Neural progenitor cell (in vitro differentiated cells): ENCODE measurements at regions not wholly inside any gene's neighbourhood (a gene's known extent, or its start where the extent isn't known, plus 50 kb on each side); places are given as distances from the start of the nearest gene placed in this dataset.

Source experiments
- DNase-seq: peaks from one replicate; pipeline ENCODE4 v3.0.0-alpha.2; 2016; ENCODE audit warnings: low spot score
- H2AFZ ChIP-seq: fragments of 200-600 bp; sonication (generic); replicated peaks from 2 replicates; pipeline ENCODE4 v1.6.1; 2016; ENCODE audit warnings: antibody characterized with exemption
- H3F3A ChIP-seq: fragments of 200-600 bp; sonication (generic); 2 replicates; pipeline ENCODE4 v1.6.1; 2016; ENCODE audit warnings: antibody characterized with exemption, low read depth
- H3K27ac ChIP-seq: fragments of 200-600 bp; sonication (generic); 2 replicates; pipeline ENCODE4 v1.5.1; 2016; ENCODE audit warnings: mild to moderate bottlenecking
- H3K27me3 ChIP-seq: fragments of 200-600 bp; sonication (generic); 2 replicates; pipeline ENCODE4 v1.6.1; 2016; ENCODE audit warnings: mild to moderate bottlenecking, moderate library complexity
- H3K36me3 ChIP-seq: fragments of 200-600 bp; sonication (generic); 2 replicates; pipeline ENCODE4 v1.5.1; 2016
- H3K4me1 ChIP-seq: fragments of 200-600 bp; sonication (generic); 2 replicates; pipeline ENCODE4 v1.6.1; 2016; ENCODE audit warnings: mixed run types
- H3K4me2 ChIP-seq: fragments of 200-600 bp; sonication (generic); 2 replicates; pipeline ENCODE4 v1.6.1; 2016
- H3K4me3 ChIP-seq: fragments of 200-600 bp; sonication (generic); 2 replicates; pipeline ENCODE4 v1.5.1; 2016
- H3K79me2 ChIP-seq: fragments of 200-600 bp; sonication (generic); 2 replicates; pipeline ENCODE4 v1.6.1; 2016; ENCODE audit warnings: low read depth
- H3K9ac ChIP-seq: fragments of 200-600 bp; sonication (generic); 2 replicates; pipeline ENCODE4 v1.6.1; 2016
- H3K9me3 ChIP-seq: fragments of 200-600 bp; sonication (generic); 2 replicates; pipeline ENCODE4 v1.5.1; 2016; ENCODE audit warnings: low read depth
- H4K20me1 ChIP-seq: fragments of 200-600 bp; sonication (generic); 2 replicates; pipeline ENCODE4 v1.6.1; 2016; ENCODE audit warnings: low read depth
- H3K27ac Mint-ChIP-seq: 3 replicates; pipeline ENCODE4 v1.8.0; 2021; ENCODE audit warnings: mixed read lengths
- H3K27me3 Mint-ChIP-seq: 2 replicates; pipeline ENCODE4 v1.8.0; 2022; ENCODE audit warnings: low read depth, mild to moderate bottlenecking, inconsistent platforms, moderate library complexity, mixed read lengths; ENCODE audit not compliant: insufficient read depth
- H3K36me3 Mint-ChIP-seq: 3 replicates; pipeline ENCODE4 v1.8.0; 2021; ENCODE audit warnings: mixed read lengths
- H3K4me1 Mint-ChIP-seq: 3 replicates; pipeline ENCODE4 v1.8.0; 2021; ENCODE audit warnings: mixed read lengths
- H3K4me3 Mint-ChIP-seq: 3 replicates; pipeline ENCODE4 v1.8.0; 2021; ENCODE audit warnings: mild to moderate bottlenecking, moderate library complexity, mixed read lengths
- H3K9me3 Mint-ChIP-seq: 3 replicates; pipeline ENCODE4 v1.8.0; 2020; ENCODE audit warnings: mixed read lengths
- CTCF ChIP-seq: fragments of 200-600 bp; sonication (generic); IDR thresholded peaks from 2 replicates; pipeline ENCODE4 v1.5.1; 2017; ENCODE audit warnings: antibody characterized with exemption, mild to moderate bottlenecking
- EZH2 ChIP-seq: fragments of 200-600 bp; sonication (generic); IDR thresholded peaks from 2 replicates; pipeline ENCODE4 v1.6.1; 2017; ENCODE audit warnings: antibody characterized with exemption, mild to moderate bottlenecking, moderate library complexity
- EZH2phosphoT487 ChIP-seq: fragments of 200-600 bp; sonication (generic); IDR thresholded peaks from 2 replicates; pipeline ENCODE4 v1.6.1; 2017; ENCODE audit warnings: antibody characterized with exemption

- Histone ChIP-seq H3K9ac (no peak overlapping the region), H4K20me1 (no peaks in the 10 kb centered on the region), H3K27me3 (no peaks in the 10 kb centered on the region), H2AFZ (peak overlapping the region; percentile 72), H3K36me3 (no peaks in the 10 kb centered on the region), H3K4me3 (no peak overlapping the region), H3F3A (peaks cover 8% of the 10 kb centered on the region), H3K79me2 (no peaks in the 10 kb centered on the region), H3K27ac (no peak overlapping the region), H3K4me2 (no peak overlapping the region), H3K9me3 (no peaks in the 10 kb centered on the region), H3K4me1 (peaks cover 18% of the 10 kb centered on the region)
- Mint-ChIP-seq H3K4me1 (peaks cover 14% of the 10 kb centered on the region), H3K27ac (peak overlapping the region; percentile 11), H3K27me3 (peaks cover 2% of the 10 kb centered on the region), H3K9me3 (peaks cover 14% of the 10 kb centered on the region), H3K36me3 (peaks cover 3% of the 10 kb centered on the region), H3K4me3 (no peak overlapping the region)
- DNase-seq = no peak
- TF ChIP-seq EZH2 = no peak
These were observed 187.6 kb downstream of the NHLRC3 start for GRCh38 chr13:39225860-39226259.

GRCh38 chr13:39226359-39226758, 188.1 kb downstream of the NHLRC3 start:
- TF ChIP-seq CTCF = no peak
- no peak for TF ChIP-seq EZH2phosphoT487
- no peak for TF ChIP-seq EZH2
- H3K27ac ChIP-seq = no peak overlapping the region
- peak overlapping the region; percentile 72 for H2AFZ ChIP-seq
- H3K4me1 ChIP-seq = peaks cover 18% of the 10 kb centered on the region
- H3K9me3 ChIP-seq = no peaks in the 10 kb centered on the region
- Mint-ChIP-seq H3K4me1 (peaks cover 14% of the 10 kb centered on the region), H3K27ac (no peak overlapping the region), H3K9me3 (peaks cover 14% of the 10 kb centered on the region), H3K27me3 (peaks cover 2% of the 10 kb centered on the region), H3K4me3 (no peak overlapping the region), H3K36me3 (peaks cover 3% of the 10 kb centered on the region)
- no peaks in the 10 kb centered on the region for H4K20me1 ChIP-seq
- peaks cover 8% of the 10 kb centered on the region for H3F3A ChIP-seq
- no peaks in the 10 kb centered on the region for H3K36me3 ChIP-seq
- no peak overlapping the region for H3K4me2 ChIP-seq
- no peaks in the 10 kb centered on the region for H3K27me3 ChIP-seq
- H3K79me2 ChIP-seq = no peaks in the 10 kb centered on the region
- H3K9ac ChIP-seq = no peak overlapping the region
- H3K4me3 ChIP-seq = no peak overlapping the region
- DNase-seq = no peak

DNA sequence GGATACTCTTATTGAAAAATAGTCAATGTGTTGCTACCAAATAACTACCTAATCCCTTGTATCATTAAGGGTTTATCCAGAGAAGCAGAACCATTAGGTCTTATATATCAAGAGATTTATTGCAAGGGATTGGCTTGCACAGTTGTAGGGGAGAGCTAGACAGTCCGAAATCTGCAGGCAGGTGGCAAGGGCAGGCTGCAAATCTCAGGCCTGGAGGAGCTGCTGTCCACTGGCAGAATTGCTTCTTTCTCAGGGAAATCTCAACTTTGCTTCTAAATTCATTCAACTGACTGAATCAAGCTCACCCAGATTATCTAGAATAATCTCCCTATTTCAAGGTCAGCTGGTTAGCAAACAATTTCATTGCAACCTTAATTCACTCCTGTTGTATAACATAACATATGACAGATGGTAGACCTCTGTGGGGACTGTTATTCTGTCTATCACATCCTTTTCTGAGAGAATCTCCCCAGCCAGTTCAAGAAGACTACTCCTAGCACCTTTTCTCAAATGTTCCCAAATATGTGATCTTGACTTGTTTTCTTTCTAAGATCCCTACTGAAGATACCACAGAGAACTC, 194.2 kb downstream of the NHLRC3 start:
- Mint-ChIP-seq H3K36me3 (no peaks in the 10 kb centered on the region), H3K4me3 (no peak overlapping the region), H3K4me1 (peaks cover 18% of the 10 kb centered on the region), H3K27me3 (peaks cover 4% of the 10 kb centered on the region), H3K9me3 (peaks cover 2% of the 10 kb centered on the region), H3K27ac (no peak overlapping the region)
- H3K9me3 ChIP-seq = no peaks in the 10 kb centered on the region
- H3K4me3 ChIP-seq = no peak overlapping the region
- peaks cover 34% of the 10 kb centered on the region for H3K4me1 ChIP-seq
- H3K27ac ChIP-seq = no peak overlapping the region
- DNase-seq = no peak
- no peaks in the 10 kb centered on the region for H3K79me2 ChIP-seq
- peaks cover 8% of the 10 kb centered on the region for H3F3A ChIP-seq
- H3K36me3 ChIP-seq = no peaks in the 10 kb centered on the region
- H2AFZ ChIP-seq = no peak overlapping the region
- H3K4me2 ChIP-seq = no peak overlapping the region
- H3K27me3 ChIP-seq = no peaks in the 10 kb centered on the region
- TF ChIP-seq EZH2phosphoT487 (no peak), EZH2 (no peak), CTCF (no peak)
- no peak overlapping the region for H3K9ac ChIP-seq
- no peaks in the 10 kb centered on the region for H4K20me1 ChIP-seq

DNA sequence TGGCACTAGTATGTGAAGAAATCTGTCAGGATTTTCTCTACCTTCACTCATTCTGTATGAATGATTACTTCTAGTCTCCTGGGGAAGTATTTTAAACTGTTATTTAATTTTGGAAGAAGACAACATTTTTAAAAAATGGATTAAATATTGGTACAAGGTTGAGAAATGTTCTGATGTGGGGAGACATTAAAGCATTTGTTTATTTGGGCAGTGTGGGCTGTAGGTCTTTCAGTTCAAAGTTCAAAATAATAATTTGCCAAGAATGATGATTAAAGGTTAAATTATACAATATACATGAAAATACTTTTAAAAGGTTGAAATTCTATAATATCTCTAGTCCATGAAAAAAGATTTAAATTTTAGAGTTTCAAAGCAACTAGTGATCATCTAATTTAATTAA, 194.7 kb downstream of the NHLRC3 start:
- TF ChIP-seq EZH2phosphoT487 (no peak), EZH2 (no peak), CTCF (no peak)
- no peak for DNase-seq
- H3K79me2 ChIP-seq = no peaks in the 10 kb centered on the region
- Mint-ChIP-seq H3K27ac (no peak overlapping the region), H3K4me1 (peaks cover 18% of the 10 kb centered on the region), H3K4me3 (no peak overlapping the region), H3K9me3 (peaks cover 4% of the 10 kb centered on the region), H3K36me3 (no peaks in the 10 kb centered on the region), H3K27me3 (peaks cover 4% of the 10 kb centered on the region)
- no peaks in the 10 kb centered on the region for H3K27me3 ChIP-seq
- H4K20me1 ChIP-seq = no peaks in the 10 kb centered on the region
- H3K27ac ChIP-seq = no peak overlapping the region
- H3K9ac ChIP-seq = no peak overlapping the region
- no peak overlapping the region for H2AFZ ChIP-seq
- no peaks in the 10 kb centered on the region for H3K9me3 ChIP-seq
- H3K4me3 ChIP-seq = no peak overlapping the region
- H3K4me2 ChIP-seq = no peak overlapping the region
- H3K4me1 ChIP-seq = peaks cover 34% of the 10 kb centered on the region
- no peaks in the 10 kb centered on the region for H3K36me3 ChIP-seq
- H3F3A ChIP-seq = peaks cover 8% of the 10 kb centered on the region
